Ureter (tissue), 1 donor: ENCODE measurements at regions not wholly inside any gene's neighbourhood (a gene's known extent, or its start where the extent isn't known, plus 50 kb on each side); places are given as distances from the start of the nearest gene placed in this dataset.

Experiments
- DNase-seq: peaks from one replicate; pipeline ENCODE4 v3.0.0-alpha.2; 2020; ENCODE audit warnings: low spot score
- donor health status: DM: yes; HTN: yes; CAD: no.

- DNase-seq, result no peak
These were observed 148.2 kb downstream of the PCSK1 start for GRCh38 chr5:96284727-96285389.

- no peak for DNase-seq
These were observed 149.5 kb downstream of the PCSK1 start for GRCh38 chr5:96283589-96283988.

GRCh38 chr5:96282020-96282419, 151.0 kb downstream of the PCSK1 start:
- DNase-seq, result no peak

GRCh38 chr5:96280946-96281393, 152.1 kb downstream of the PCSK1 start:
- no peak for DNase-seq

- no peak for DNase-seq
These were observed 153.1 kb downstream of the PCSK1 start for GRCh38 chr5:96279801-96280542.

GRCh38 chr5:96278981-96279380, 154.1 kb downstream of the PCSK1 start:
- no peak for DNase-seq

GRCh38 chr5:96275051-96275450, 158.0 kb downstream of the PCSK1 start:
- DNase-seq, result no peak

GRCh38 chr5:96265487-96265886, 167.6 kb downstream of the PCSK1 start:
- DNase-seq, result no peak

- no peak for DNase-seq
These were observed 169.0 kb downstream of the PCSK1 start for GRCh38 chr5:96264047-96264446.

GRCh38 chr5:96262105-96262504, 170.9 kb downstream of the PCSK1 start:
- DNase-seq, result no peak

GRCh38 chr5:96260009-96260408, 173.0 kb downstream of the PCSK1 start:
- no peak for DNase-seq

- no peak for DNase-seq
These were observed 173.8 kb downstream of the PCSK1 start for GRCh38 chr5:96259151-96259772.

- no peak for DNase-seq
These were observed 174.4 kb downstream of the PCSK1 start for GRCh38 chr5:96258692-96259091.

GRCh38 chr5:96257904-96258303, 175.1 kb downstream of the PCSK1 start:
- no peak for DNase-seq

- no peak for DNase-seq
These were observed 176.1 kb downstream of the PCSK1 start for GRCh38 chr5:96256795-96257470.

GRCh38 chr5:96254980-96255691, 177.9 kb downstream of the PCSK1 start:
- DNase-seq, result no peak

- no peak for DNase-seq
These were observed 179.9 kb downstream of the PCSK1 start for GRCh38 chr5:96253140-96253539.

- no peak for DNase-seq
These were observed 180.5 kb downstream of the PCSK1 start for GRCh38 chr5:96252596-96252995.

- no peak for DNase-seq
These were observed 182.3 kb downstream of the PCSK1 start for GRCh38 chr5:96250782-96251181.

- no peak for DNase-seq
These were observed 184.9 kb downstream of the PCSK1 start for GRCh38 chr5:96248131-96248530.

- DNase-seq, result no peak
These were observed 185.3 kb downstream of the PCSK1 start for GRCh38 chr5:96247708-96248107.
